Tibial nerve (tissue), 3 donors: ENCODE measurements at regions not wholly inside any gene's neighbourhood (a gene's known extent, or its start where the extent isn't known, plus 50 kb on each side); places are given as distances from the start of the nearest gene placed in this dataset.

Source experiments
- POLR2A ChIP-seq, 2 donors: fragments of 450-650 bp; IDR thresholded peaks; one replicate each; pipeline ENCODE4 v1.6.1; 2017; ENCODE audit warnings: antibody characterized with exemption in 2 of 2, mild to moderate bottlenecking in 2 of 2, moderate library complexity in 2 of 2
- TF ChIP-seq, protein P1 (sequence below), 5 experiments: fragments of 200-600 bp in 3 of 5; fragments of 450-650 bp in 2 of 5; sonication (generic) in 3 of 5; IDR thresholded peaks; one replicate each; pipeline ENCODE4 v1.5.1; 2016 to 2019; ENCODE audit warnings: antibody characterized with exemption in 5 of 5, mild to moderate bottlenecking in 3 of 5, moderate library complexity in 2 of 5

- no peak for TF ChIP-seq POLR2A (IDR thresholded peaks at IDR 0.05)
- TF ChIP-seq, protein P1, sequence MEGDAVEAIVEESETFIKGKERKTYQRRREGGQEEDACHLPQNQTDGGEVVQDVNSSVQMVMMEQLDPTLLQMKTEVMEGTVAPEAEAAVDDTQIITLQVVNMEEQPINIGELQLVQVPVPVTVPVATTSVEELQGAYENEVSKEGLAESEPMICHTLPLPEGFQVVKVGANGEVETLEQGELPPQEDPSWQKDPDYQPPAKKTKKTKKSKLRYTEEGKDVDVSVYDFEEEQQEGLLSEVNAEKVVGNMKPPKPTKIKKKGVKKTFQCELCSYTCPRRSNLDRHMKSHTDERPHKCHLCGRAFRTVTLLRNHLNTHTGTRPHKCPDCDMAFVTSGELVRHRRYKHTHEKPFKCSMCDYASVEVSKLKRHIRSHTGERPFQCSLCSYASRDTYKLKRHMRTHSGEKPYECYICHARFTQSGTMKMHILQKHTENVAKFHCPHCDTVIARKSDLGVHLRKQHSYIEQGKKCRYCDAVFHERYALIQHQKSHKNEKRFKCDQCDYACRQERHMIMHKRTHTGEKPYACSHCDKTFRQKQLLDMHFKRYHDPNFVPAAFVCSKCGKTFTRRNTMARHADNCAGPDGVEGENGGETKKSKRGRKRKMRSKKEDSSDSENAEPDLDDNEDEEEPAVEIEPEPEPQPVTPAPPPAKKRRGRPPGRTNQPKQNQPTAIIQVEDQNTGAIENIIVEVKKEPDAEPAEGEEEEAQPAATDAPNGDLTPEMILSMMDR (IDR thresholded peaks at IDR 0.05), result no peak
Observed at GRCh38 chr4:177611974-177612664, 169.9 kb upstream of the AGA start.
